ENCODE measurements at regions not wholly inside any gene's neighbourhood (a gene's known extent, or its start where the extent isn't known, plus 50 kb on each side); places are given as distances from the start of the nearest gene placed in this dataset.

DNA sequence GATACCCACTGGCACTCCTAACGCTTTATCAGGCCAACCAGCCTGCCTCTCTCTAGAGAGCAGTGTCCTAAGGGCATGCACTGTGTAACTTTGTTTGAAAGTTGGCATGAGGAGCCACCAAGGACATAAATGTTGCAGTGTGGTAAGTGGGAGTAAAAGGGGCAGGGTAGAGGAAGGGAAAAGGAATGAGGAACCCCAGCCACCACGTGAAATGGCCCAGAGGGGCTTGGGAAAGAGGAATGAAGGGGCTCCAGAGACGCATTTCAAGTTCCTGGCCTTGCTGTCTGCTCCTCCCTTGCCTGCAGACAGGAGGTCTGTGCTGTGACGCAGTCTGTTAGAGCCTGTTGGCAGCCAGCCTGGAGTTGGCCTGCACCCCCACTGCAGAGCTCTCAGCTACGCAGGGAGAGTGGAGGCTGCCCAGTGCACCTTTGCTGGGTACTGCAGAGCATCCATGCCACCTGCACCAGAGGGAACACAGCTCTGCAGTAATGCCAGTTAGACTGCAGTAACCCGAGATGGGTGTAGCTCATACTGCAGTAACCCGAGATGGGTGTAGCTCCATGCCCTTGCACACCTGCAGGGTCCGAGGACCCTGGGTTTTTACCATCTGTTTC is 86.8 kb upstream of the SNAP25 start:
- no peaks in the 10 kb centered on the region for H3K36me3 Mint-ChIP-seq

DNA sequence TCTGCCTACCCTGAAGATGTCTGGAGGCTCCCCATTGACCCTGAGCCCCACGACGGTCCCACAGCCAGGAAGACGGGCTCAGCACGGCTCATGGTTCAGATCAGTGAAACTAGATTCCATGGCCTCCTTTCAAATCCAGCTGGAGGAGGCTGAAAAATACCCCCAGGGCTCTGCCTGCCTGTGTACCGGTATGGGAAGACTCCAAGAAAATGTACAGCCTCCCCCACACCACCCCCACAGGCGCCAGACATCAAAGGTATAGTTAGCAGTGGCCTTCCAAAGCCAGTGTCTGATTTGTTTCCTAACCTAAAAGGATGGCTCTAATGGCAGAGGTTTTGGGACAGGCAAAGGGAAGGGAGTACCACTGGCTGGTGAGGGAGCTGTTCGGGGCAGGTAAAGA is 86.2 kb upstream of the SNAP25 start:
- TF ChIP-seq, protein P1, sequence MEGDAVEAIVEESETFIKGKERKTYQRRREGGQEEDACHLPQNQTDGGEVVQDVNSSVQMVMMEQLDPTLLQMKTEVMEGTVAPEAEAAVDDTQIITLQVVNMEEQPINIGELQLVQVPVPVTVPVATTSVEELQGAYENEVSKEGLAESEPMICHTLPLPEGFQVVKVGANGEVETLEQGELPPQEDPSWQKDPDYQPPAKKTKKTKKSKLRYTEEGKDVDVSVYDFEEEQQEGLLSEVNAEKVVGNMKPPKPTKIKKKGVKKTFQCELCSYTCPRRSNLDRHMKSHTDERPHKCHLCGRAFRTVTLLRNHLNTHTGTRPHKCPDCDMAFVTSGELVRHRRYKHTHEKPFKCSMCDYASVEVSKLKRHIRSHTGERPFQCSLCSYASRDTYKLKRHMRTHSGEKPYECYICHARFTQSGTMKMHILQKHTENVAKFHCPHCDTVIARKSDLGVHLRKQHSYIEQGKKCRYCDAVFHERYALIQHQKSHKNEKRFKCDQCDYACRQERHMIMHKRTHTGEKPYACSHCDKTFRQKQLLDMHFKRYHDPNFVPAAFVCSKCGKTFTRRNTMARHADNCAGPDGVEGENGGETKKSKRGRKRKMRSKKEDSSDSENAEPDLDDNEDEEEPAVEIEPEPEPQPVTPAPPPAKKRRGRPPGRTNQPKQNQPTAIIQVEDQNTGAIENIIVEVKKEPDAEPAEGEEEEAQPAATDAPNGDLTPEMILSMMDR (IDR thresholded peaks at IDR 0.05; ENCODE audit: unreplicated experiment): no peak

More for the DNA sequence above, 86.8 kb upstream of the SNAP25 start:
- Mint-ChIP-seq H3K4me1 (peaks cover 13% of the 10 kb centered on the region), H3K9me3 (no peaks in the 10 kb centered on the region), H3K4me3 (no peak overlapping the region), H3K27ac (peak overlapping the region; percentile 74), H3K27me3 (ENCODE audit: low read depth) (peaks cover 7% of the 10 kb centered on the region)
- DNase-seq (ENCODE audit: low spot score in 2 of 2, unreplicated experiment in 2 of 2): peak; percentile 44 to 75
- TF ChIP-seq, protein P1 (IDR thresholded peaks at IDR 0.05; ENCODE audit: unreplicated experiment): no peak

DNA sequence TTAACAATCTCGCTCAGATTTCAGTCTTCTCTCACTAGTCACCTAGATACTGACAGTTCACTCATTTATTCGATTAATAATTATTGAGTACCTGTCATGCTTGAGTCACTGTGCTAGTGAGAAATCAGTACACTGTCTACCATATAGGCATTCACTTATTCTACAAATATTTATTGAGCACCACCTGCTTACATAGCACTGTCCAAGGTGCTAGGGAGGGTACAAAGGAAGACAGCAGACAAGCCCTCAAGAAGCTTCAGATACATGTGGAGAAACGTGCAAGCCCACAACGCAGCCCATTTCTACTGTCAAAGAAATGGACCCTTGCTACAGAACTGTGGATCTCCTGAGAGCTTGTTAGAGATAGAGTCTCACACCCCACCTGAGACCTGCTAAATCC is 85.1 kb upstream of the SNAP25 start:
- TF ChIP-seq, protein P1 (IDR thresholded peaks at IDR 0.05; ENCODE audit: unreplicated experiment): no peak
- no peak overlapping the region for H3K27ac Mint-ChIP-seq
- H3K27me3 Mint-ChIP-seq (ENCODE audit: low read depth): peaks cover 8% of the 10 kb centered on the region
- no peaks in the 10 kb centered on the region for H3K9me3 Mint-ChIP-seq
- peaks cover 13% of the 10 kb centered on the region for H3K4me1 Mint-ChIP-seq
- no peaks in the 10 kb centered on the region for H3K36me3 Mint-ChIP-seq
- H3K4me3 Mint-ChIP-seq: no peak overlapping the region
- DNase-seq (ENCODE audit: low spot score in 2 of 2, unreplicated experiment in 2 of 2): no peak

More for the DNA sequence above, 86.2 kb upstream of the SNAP25 start:
- Mint-ChIP-seq H3K4me3 (no peak overlapping the region), H3K9me3 (no peaks in the 10 kb centered on the region), H3K4me1 (peaks cover 13% of the 10 kb centered on the region), H3K27ac (no peak overlapping the region), H3K27me3 (ENCODE audit: low read depth) (peaks cover 8% of the 10 kb centered on the region), H3K36me3 (no peaks in the 10 kb centered on the region)
- DNase-seq (ENCODE audit: low spot score in 2 of 2, unreplicated experiment in 2 of 2): no peak

DNA sequence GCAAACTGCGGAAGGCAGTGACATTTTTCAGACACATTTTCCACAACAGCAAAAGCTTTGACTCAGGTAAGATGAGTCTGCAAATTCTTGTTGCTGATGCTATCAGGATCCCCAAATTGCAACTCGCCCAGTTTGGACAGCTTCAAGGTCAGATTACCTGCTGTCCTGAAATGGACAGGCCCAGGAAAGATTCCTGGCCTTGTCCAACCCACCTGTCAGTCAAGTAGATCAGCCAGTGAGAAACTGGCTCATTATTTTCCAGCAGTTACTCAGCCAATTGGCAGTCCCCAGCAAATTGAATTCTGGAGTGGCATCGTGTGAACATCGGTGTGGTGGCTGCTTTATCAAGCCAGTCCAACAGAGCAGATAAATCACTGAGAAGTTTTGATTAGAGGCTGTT is 84.5 kb upstream of the SNAP25 start:
- Mint-ChIP-seq H3K36me3 (no peaks in the 10 kb centered on the region), H3K4me3 (no peak overlapping the region), H3K27ac (no peak overlapping the region), H3K9me3 (no peaks in the 10 kb centered on the region), H3K4me1 (peaks cover 13% of the 10 kb centered on the region), H3K27me3 (ENCODE audit: low read depth) (peaks cover 8% of the 10 kb centered on the region)
- TF ChIP-seq, protein P1 (IDR thresholded peaks at IDR 0.05; ENCODE audit: unreplicated experiment): no peak
- DNase-seq (ENCODE audit: low spot score in 2 of 2, unreplicated experiment in 2 of 2): no peak

DNA sequence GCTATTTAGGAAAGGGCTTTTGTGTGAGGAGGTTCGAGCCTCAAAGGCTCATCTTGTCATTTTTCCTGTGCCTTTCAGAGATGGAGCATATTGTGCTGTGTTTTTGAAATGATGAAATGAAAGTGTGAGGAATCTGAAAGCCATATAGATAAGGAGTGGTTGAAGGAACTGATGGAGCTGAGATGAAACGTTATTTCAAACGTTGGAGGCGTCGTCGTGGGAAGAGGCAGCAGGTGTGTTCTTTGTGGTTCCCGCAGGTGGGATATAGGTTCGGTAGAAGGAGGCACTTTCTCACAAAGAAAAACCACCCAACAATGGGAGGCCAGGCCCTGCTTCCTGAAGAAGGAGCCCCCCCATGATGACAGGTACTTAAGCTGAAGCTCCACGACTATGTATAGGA is 83.2 kb upstream of the SNAP25 start:
- no peak overlapping the region for H3K4me3 Mint-ChIP-seq
- H3K9me3 Mint-ChIP-seq: no peaks in the 10 kb centered on the region
- peaks cover 13% of the 10 kb centered on the region for H3K4me1 Mint-ChIP-seq
- no peaks in the 10 kb centered on the region for H3K36me3 Mint-ChIP-seq
- H3K27me3 Mint-ChIP-seq (ENCODE audit: low read depth): peaks cover 4% of the 10 kb centered on the region
- DNase-seq (ENCODE audit: low spot score in 2 of 2, unreplicated experiment in 2 of 2): no peak
- TF ChIP-seq, protein P1 (IDR thresholded peaks at IDR 0.05; ENCODE audit: unreplicated experiment): no peak
- no peak overlapping the region for H3K27ac Mint-ChIP-seq

DNA sequence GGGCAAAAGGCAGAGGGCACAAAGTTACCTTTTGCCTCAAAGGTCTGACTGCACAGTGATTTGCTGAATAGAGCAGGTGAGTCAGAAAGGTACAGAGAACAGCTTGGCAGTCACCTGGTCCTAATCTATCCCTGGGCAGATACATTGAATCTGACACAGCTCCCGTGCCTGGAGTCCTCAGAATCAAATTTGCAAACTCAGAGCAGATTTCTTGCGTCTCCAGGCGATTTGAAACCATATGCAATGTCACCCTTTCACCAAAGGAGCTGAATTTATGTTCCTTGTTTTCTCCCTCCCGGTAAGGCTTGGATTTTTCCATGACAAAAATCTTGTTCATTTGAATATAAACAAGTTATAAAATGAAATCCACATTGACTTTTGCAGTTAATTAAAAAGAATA is 81.6 kb upstream of the SNAP25 start:
- Mint-ChIP-seq H3K27me3 (ENCODE audit: low read depth) (peaks cover 8% of the 10 kb centered on the region), H3K27ac (no peak overlapping the region), H3K36me3 (no peaks in the 10 kb centered on the region), H3K4me3 (no peak overlapping the region), H3K4me1 (peaks cover 4% of the 10 kb centered on the region), H3K9me3 (no peaks in the 10 kb centered on the region)
- TF ChIP-seq, protein P1 (IDR thresholded peaks at IDR 0.05; ENCODE audit: unreplicated experiment): no peak
- no peak for DNase-seq (ENCODE audit: low spot score in 2 of 2, unreplicated experiment in 2 of 2)

Data from mesothelial cell of epicardium (in vitro differentiated cells).